ENCODE measurements at regions not wholly inside any gene's neighbourhood (a gene's known extent, or its start where the extent isn't known, plus 50 kb on each side); places are given as distances from the start of the nearest gene placed in this dataset.

DNA sequence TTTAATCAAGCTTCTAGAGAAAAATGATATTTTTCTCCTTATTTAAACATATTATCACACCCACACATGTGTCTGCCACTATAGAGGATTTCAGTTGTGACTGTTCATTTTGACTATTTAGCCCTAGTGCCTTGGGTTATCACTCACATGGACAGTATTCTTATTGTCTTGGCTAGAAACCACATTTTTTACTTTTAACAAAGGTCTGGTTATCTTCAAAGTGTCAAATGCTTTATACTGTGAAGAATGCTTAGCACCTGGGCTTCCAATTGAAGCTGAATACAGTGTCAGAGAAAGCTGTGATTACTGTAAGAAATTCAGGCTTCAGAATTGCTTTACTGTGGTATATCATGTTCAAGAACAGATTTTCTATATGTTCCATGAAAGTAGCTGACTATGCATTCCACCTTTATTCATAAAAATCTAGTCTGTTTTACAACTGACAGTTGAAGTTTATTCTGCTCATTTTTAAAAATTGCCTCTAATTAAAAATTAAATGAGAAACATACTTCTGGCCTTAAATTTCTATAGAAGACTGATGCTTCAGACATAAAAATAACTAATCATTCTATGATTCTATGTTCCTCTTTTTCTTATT is 278.6 kb downstream of the SEMA3D start:
- no peak for ATAC-seq
- POLR2A ChIA-PET, result no interaction called here
- Histone ChIP-seq H3K36me3 (ENCODE audit: control insufficient read depth, insufficient read depth, low read length) (no peaks in the 10 kb centered on the region), H3K27ac (ENCODE audit: low read length) (no peak overlapping the region), H3K4me1 (ENCODE audit: control insufficient read depth, insufficient read depth, low read length) (no peaks in the 10 kb centered on the region; the same call in 1 of the 2 replicates), H3K9me3 (ENCODE audit: control insufficient read depth, insufficient read depth, low read depth, low read length) (no peaks in the 10 kb centered on the region), H3K4me3 (ENCODE audit: low read depth in 2 of 2, low read length in 2 of 2) (no peak overlapping the region), H3K27me3 (ENCODE audit: control insufficient read depth, insufficient read depth, low read length) (no peaks in the 10 kb centered on the region)
- intact Hi-C loops (cut with micrococcal nuclease; ENCODE audit: unreplicated experiment) (no loop called here), in situ Hi-C loops (cut with HindIII; ENCODE audit: low pct_unique_long_range_greater_than_20kb, low sequenced_read_pairs) (no loop called here)
- DNase-seq (ENCODE audit: low read depth, low spot score), result no peak
- no peak for TF ChIP-seq SIN3A (IDR thresholded peaks at IDR 0.05; ENCODE audit: borderline replicate concordance, insufficient read depth, low read depth, low read length)
- TF ChIP-seq POLR2AphosphoS5 (IDR thresholded peaks at IDR 0.05; ENCODE audit: low read depth, low read length), result no peak
- no peak for TF ChIP-seq TCF7L2 (IDR thresholded peaks at IDR 0.05; ENCODE audit: low read depth, low read length)
- TF ChIP-seq, protein P1, sequence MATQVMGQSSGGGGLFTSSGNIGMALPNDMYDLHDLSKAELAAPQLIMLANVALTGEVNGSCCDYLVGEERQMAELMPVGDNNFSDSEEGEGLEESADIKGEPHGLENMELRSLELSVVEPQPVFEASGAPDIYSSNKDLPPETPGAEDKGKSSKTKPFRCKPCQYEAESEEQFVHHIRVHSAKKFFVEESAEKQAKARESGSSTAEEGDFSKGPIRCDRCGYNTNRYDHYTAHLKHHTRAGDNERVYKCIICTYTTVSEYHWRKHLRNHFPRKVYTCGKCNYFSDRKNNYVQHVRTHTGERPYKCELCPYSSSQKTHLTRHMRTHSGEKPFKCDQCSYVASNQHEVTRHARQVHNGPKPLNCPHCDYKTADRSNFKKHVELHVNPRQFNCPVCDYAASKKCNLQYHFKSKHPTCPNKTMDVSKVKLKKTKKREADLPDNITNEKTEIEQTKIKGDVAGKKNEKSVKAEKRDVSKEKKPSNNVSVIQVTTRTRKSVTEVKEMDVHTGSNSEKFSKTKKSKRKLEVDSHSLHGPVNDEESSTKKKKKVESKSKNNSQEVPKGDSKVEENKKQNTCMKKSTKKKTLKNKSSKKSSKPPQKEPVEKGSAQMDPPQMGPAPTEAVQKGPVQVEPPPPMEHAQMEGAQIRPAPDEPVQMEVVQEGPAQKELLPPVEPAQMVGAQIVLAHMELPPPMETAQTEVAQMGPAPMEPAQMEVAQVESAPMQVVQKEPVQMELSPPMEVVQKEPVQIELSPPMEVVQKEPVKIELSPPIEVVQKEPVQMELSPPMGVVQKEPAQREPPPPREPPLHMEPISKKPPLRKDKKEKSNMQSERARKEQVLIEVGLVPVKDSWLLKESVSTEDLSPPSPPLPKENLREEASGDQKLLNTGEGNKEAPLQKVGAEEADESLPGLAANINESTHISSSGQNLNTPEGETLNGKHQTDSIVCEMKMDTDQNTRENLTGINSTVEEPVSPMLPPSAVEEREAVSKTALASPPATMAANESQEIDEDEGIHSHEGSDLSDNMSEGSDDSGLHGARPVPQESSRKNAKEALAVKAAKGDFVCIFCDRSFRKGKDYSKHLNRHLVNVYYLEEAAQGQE (IDR thresholded peaks at IDR 0.05; ENCODE audit: insufficient read depth in 1 of 2, low read depth in 2 of 2, low read length in 1 of 2), result no peak
- TF ChIP-seq, protein P2, sequence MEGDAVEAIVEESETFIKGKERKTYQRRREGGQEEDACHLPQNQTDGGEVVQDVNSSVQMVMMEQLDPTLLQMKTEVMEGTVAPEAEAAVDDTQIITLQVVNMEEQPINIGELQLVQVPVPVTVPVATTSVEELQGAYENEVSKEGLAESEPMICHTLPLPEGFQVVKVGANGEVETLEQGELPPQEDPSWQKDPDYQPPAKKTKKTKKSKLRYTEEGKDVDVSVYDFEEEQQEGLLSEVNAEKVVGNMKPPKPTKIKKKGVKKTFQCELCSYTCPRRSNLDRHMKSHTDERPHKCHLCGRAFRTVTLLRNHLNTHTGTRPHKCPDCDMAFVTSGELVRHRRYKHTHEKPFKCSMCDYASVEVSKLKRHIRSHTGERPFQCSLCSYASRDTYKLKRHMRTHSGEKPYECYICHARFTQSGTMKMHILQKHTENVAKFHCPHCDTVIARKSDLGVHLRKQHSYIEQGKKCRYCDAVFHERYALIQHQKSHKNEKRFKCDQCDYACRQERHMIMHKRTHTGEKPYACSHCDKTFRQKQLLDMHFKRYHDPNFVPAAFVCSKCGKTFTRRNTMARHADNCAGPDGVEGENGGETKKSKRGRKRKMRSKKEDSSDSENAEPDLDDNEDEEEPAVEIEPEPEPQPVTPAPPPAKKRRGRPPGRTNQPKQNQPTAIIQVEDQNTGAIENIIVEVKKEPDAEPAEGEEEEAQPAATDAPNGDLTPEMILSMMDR (IDR thresholded peaks at IDR 0.05), result no peak
- CTCF ChIA-PET, result no interaction called here
- no TSS peak for BruUV-seq (replicated peaks)

DNA sequence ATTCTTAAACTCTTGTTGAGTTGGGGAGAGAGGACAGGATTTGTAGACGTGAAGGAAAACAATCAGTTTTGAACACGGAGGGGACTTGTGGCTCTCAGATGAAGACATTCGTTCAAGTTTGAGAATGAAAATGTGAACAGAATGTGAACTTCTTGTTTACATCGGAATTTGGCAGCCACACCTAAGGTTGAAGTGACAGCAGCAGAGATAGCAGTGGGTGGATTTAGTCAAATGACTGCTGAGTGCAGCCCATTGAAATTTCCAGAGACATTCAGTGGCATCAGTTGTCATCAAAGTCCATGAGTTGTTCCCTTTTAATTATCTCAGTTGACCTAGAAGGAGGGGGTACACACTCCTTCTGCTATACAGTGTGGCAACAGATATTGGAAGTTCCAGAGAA is 280.0 kb downstream of the SEMA3D start:
- Histone ChIP-seq H3K9me3 (ENCODE audit: control insufficient read depth, insufficient read depth, low read depth, low read length) (no peaks in the 10 kb centered on the region), H3K27ac (ENCODE audit: low read length) (no peak overlapping the region), H3K4me3 (ENCODE audit: low read depth in 2 of 2, low read length in 2 of 2) (no peak overlapping the region), H3K36me3 (ENCODE audit: control insufficient read depth, insufficient read depth, low read length) (no peaks in the 10 kb centered on the region), H3K27me3 (ENCODE audit: control insufficient read depth, insufficient read depth, low read length) (no peaks in the 10 kb centered on the region), H3K4me1 (ENCODE audit: control insufficient read depth, insufficient read depth, low read length) (no peaks in the 10 kb centered on the region)
- BruUV-seq (replicated peaks), result no TSS peak
- ATAC-seq, result no peak
- in situ Hi-C loops (cut with HindIII; ENCODE audit: low pct_unique_long_range_greater_than_20kb, low sequenced_read_pairs), result no loop called here
- TF ChIP-seq POLR2AphosphoS5 (IDR thresholded peaks at IDR 0.05; ENCODE audit: low read depth, low read length), result no peak
- no peak for TF ChIP-seq TCF7L2 (IDR thresholded peaks at IDR 0.05; ENCODE audit: low read depth, low read length)
- TF ChIP-seq, protein P1 (IDR thresholded peaks at IDR 0.05; ENCODE audit: insufficient read depth in 1 of 2, low read depth in 2 of 2, low read length in 1 of 2), result no peak
- TF ChIP-seq SIN3A (IDR thresholded peaks at IDR 0.05; ENCODE audit: borderline replicate concordance, insufficient read depth, low read depth, low read length), result no peak
- TF ChIP-seq, protein P2 (IDR thresholded peaks at IDR 0.05), result no peak
- DNase-seq (ENCODE audit: low read depth, low spot score), result no peak
- CTCF ChIA-PET, result no interaction called here
- intact Hi-C loops (cut with micrococcal nuclease; ENCODE audit: unreplicated experiment), result no loop called here
- POLR2A ChIA-PET, result no interaction called here
